ENCODE measurements at regions not wholly inside any gene's neighbourhood (a gene's known extent, or its start where the extent isn't known, plus 50 kb on each side); places are given as distances from the start of the nearest gene placed in this dataset.

GRCh38 chr11:29712616-29713015, 304.2 kb downstream of the KCNA4 start:
- Histone ChIP-seq H3K9me3 (ENCODE audit: control insufficient read depth, insufficient read depth, low read length) (no peaks in the 10 kb centered on the region), H3K36me3 (ENCODE audit: control insufficient read depth, insufficient read depth, low read length) (no peaks in the 10 kb centered on the region), H3K4me1 (ENCODE audit: control insufficient read depth, insufficient read depth, low read length) (no peaks in the 10 kb centered on the region)

GRCh38 chr11:29707924-29708323, 308.9 kb downstream of the KCNA4 start:
- H3K9ac ChIP-seq (ENCODE audit: low read depth, low read length): no peak overlapping the region
- H3K27ac ChIP-seq (ENCODE audit: low read depth, low read length): no peak overlapping the region
- no peaks in the 10 kb centered on the region for H3K9me3 ChIP-seq (ENCODE audit: control insufficient read depth, insufficient read depth, low read length)
- no peak overlapping the region for H3K4me3 ChIP-seq (ENCODE audit: low read depth, low read length)
- H3K4me1 ChIP-seq (ENCODE audit: control insufficient read depth, insufficient read depth, low read length): no peaks in the 10 kb centered on the region
- H3K27me3 ChIP-seq (ENCODE audit: control insufficient read depth, insufficient read depth, low read length): no peaks in the 10 kb centered on the region
- H3K36me3 ChIP-seq (ENCODE audit: control insufficient read depth, insufficient read depth, low read length): no peaks in the 10 kb centered on the region

More at GRCh38 chr11:29712616-29713015, 304.2 kb downstream of the KCNA4 start:
- H3K4me3 ChIP-seq (ENCODE audit: low read depth, low read length): no peak overlapping the region
- H3K27me3 ChIP-seq (ENCODE audit: control insufficient read depth, insufficient read depth, low read length): no peaks in the 10 kb centered on the region
- no peak overlapping the region for H3K27ac ChIP-seq (ENCODE audit: low read depth, low read length)
- H3K9ac ChIP-seq (ENCODE audit: low read depth, low read length): no peak overlapping the region

DNA sequence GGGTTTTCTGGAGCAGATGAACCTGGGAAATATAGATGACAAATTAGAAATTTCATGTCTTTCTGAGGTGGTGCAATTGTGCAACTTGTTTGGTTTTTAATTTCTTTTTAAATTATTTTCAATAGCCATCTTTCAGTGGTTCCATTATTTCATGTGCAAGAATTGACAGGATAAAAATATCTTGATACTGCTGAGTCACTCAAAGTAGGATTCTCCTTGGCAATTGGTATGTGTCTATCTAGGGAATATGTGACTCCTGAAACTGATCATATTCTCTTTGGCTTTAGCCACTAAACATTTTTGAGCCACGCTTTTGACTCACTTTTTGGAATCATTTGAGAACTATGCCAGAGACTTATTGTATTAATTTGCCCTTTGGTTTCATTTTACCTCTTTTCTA, 331.5 kb downstream of the KCNA4 start:
- Histone ChIP-seq H3K27me3 (ENCODE audit: control insufficient read depth, insufficient read depth, low read length) (no peaks in the 10 kb centered on the region), H3K4me3 (ENCODE audit: low read depth, low read length) (no peak overlapping the region), H3K9ac (ENCODE audit: low read depth, low read length) (no peak overlapping the region), H3K9me3 (ENCODE audit: control insufficient read depth, insufficient read depth, low read length) (no peaks in the 10 kb centered on the region), H3K4me1 (ENCODE audit: control insufficient read depth, insufficient read depth, low read length) (peaks cover 5% of the 10 kb centered on the region; the same call in 1 of the 2 replicates), H3K36me3 (ENCODE audit: control insufficient read depth, insufficient read depth, low read length) (no peaks in the 10 kb centered on the region), H3K27ac (ENCODE audit: low read depth, low read length) (no peak overlapping the region)

- Histone ChIP-seq H3K27ac (ENCODE audit: low read depth, low read length) (no peak overlapping the region), H3K36me3 (ENCODE audit: control insufficient read depth, insufficient read depth, low read length) (no peaks in the 10 kb centered on the region), H3K9me3 (ENCODE audit: control insufficient read depth, insufficient read depth, low read length) (no peaks in the 10 kb centered on the region), H3K9ac (ENCODE audit: low read depth, low read length) (no peak overlapping the region), H3K27me3 (ENCODE audit: control insufficient read depth, insufficient read depth, low read length) (no peaks in the 10 kb centered on the region), H3K4me3 (ENCODE audit: low read depth, low read length) (no peak overlapping the region), H3K4me1 (ENCODE audit: control insufficient read depth, insufficient read depth, low read length) (peaks cover 5% of the 10 kb centered on the region; the same call in 1 of the 2 replicates)
Measured at GRCh38 chr11:29682856-29683255, 334.0 kb downstream of the KCNA4 start.

DNA sequence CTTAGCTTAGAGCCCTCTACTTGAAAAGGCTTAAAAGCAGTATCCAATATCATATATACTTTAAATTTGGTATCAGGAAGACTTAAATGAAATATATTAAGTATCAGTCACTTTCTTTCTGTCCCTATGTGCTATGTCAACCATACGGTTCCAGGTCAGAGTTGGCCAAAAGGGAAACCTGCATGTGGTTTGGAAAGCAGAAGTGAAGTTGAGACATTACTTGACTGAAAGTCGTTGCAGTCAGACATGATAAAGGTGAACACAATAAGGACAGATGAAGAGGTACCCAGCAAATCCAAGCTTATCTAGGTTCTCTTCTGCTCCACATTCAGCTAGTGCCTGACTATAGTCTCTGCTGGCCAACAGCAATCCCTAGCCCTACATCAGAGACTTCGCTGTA, 336.8 kb downstream of the KCNA4 start:
- no peak overlapping the region for H3K9ac ChIP-seq (ENCODE audit: low read depth, low read length)
- H3K9me3 ChIP-seq (ENCODE audit: control insufficient read depth, insufficient read depth, low read length): no peaks in the 10 kb centered on the region
- H3K4me1 ChIP-seq (ENCODE audit: control insufficient read depth, insufficient read depth, low read length): peaks cover under 1% of the 10 kb centered on the region; the same call in 1 of the 2 replicates
- no peaks in the 10 kb centered on the region for H3K36me3 ChIP-seq (ENCODE audit: control insufficient read depth, insufficient read depth, low read length)
- no peak overlapping the region for H3K4me3 ChIP-seq (ENCODE audit: low read depth, low read length)
- H3K27ac ChIP-seq (ENCODE audit: low read depth, low read length): no peak overlapping the region
- H3K27me3 ChIP-seq (ENCODE audit: control insufficient read depth, insufficient read depth, low read length): no peaks in the 10 kb centered on the region

DNA sequence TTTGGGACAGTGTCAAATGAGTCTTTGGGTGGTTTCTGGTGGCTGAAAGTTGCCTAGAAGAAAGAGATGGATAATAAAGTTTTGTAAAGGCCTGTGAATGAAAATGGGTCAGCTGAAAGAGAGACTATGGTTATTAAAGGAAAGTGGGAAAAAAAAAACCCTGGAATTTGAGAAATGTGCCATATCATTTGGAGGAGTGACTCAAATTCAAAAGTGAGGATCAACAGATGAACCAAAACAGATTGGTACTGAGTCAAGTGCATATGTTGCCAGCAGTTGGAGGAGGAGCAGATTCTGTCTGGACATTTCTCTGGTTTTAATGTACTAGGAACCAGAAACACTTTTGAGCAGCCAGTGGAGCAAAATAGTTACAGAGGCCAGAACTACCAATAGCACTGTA, 339.8 kb downstream of the KCNA4 start:
- Histone ChIP-seq H3K9ac (ENCODE audit: low read depth, low read length) (no peak overlapping the region), H3K4me1 (ENCODE audit: control insufficient read depth, insufficient read depth, low read length) (no peaks in the 10 kb centered on the region), H3K27me3 (ENCODE audit: control insufficient read depth, insufficient read depth, low read length) (no peaks in the 10 kb centered on the region), H3K36me3 (ENCODE audit: control insufficient read depth, insufficient read depth, low read length) (no peaks in the 10 kb centered on the region), H3K27ac (ENCODE audit: low read depth, low read length) (no peak overlapping the region), H3K4me3 (ENCODE audit: low read depth, low read length) (no peak overlapping the region), H3K9me3 (ENCODE audit: control insufficient read depth, insufficient read depth, low read length) (no peaks in the 10 kb centered on the region)

DNA sequence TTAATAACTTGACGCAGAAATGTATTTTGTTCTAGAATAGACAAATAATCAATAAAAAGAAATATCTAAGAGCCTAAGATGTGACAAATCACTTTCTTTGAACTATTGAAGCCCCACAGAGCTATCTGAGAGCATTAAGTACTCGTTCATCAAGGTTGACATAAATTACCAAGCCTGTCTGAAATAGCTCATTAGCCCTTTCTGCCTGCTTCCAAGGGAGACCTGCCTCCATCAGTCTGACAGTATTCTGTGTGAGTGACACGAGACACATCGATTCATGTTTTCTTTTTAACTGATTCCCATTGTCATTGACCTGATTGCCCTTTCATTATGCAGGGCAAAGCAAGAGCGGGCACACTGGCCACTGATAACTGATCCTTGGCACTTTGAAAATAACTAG, 347.5 kb downstream of the KCNA4 start:
- Histone ChIP-seq H3K9ac (ENCODE audit: low read depth, low read length) (no peak overlapping the region), H3K4me3 (ENCODE audit: low read depth, low read length) (no peak overlapping the region), H3K27ac (ENCODE audit: low read depth, low read length) (no peak overlapping the region), H3K4me1 (ENCODE audit: control insufficient read depth, insufficient read depth, low read length) (no peaks in the 10 kb centered on the region), H3K27me3 (ENCODE audit: control insufficient read depth, insufficient read depth, low read length) (no peaks in the 10 kb centered on the region), H3K36me3 (ENCODE audit: control insufficient read depth, insufficient read depth, low read length) (no peaks in the 10 kb centered on the region), H3K9me3 (ENCODE audit: control insufficient read depth, insufficient read depth, low read length) (no peaks in the 10 kb centered on the region)

DNA sequence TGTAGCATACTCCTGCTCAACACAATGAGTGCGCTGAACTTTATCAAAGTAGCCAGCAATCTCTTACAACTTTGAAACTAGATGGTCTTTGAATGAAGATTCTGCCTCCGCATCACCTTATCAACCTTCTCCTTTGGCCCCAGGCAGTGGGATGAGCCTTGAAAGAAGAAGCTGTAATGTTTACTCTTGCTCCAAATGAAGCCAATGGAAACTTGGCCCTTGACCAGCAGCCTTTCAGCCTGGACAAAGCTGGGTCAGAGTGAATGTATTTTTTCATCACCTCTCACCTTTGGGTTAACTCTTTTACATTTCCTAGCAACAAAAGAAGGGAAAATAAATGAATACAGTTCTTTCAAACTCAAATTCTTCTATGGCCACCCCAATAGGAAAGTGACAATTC, 359.1 kb downstream of the KCNA4 start:
- Histone ChIP-seq H3K9me3 (ENCODE audit: control insufficient read depth, insufficient read depth, low read length) (no peaks in the 10 kb centered on the region; the same call in 1 of the 2 replicates), H3K27ac (ENCODE audit: low read depth, low read length) (no peak overlapping the region), H3K36me3 (ENCODE audit: control insufficient read depth, insufficient read depth, low read length) (no peaks in the 10 kb centered on the region), H3K4me1 (ENCODE audit: control insufficient read depth, insufficient read depth, low read length) (no peaks in the 10 kb centered on the region), H3K4me3 (ENCODE audit: low read depth, low read length) (no peak overlapping the region), H3K27me3 (ENCODE audit: control insufficient read depth, insufficient read depth, low read length) (no peaks in the 10 kb centered on the region), H3K9ac (ENCODE audit: low read depth, low read length) (no peak overlapping the region)

- Histone ChIP-seq H3K27ac (ENCODE audit: low read depth, low read length) (no peak overlapping the region), H3K9ac (ENCODE audit: low read depth, low read length) (no peak overlapping the region), H3K9me3 (ENCODE audit: control insufficient read depth, insufficient read depth, low read length) (no peaks in the 10 kb centered on the region; the same call in 1 of the 2 replicates), H3K4me1 (ENCODE audit: control insufficient read depth, insufficient read depth, low read length) (no peaks in the 10 kb centered on the region), H3K27me3 (ENCODE audit: control insufficient read depth, insufficient read depth, low read length) (no peaks in the 10 kb centered on the region), H3K36me3 (ENCODE audit: control insufficient read depth, insufficient read depth, low read length) (no peaks in the 10 kb centered on the region), H3K4me3 (ENCODE audit: low read depth, low read length) (no peak overlapping the region)
Measured at GRCh38 chr11:29656597-29656996, 360.2 kb downstream of the KCNA4 start.

GRCh38 chr11:29645373-29645772, 371.5 kb downstream of the KCNA4 start:
- H3K27ac ChIP-seq (ENCODE audit: low read depth, low read length): no peak overlapping the region
- H3K4me3 ChIP-seq (ENCODE audit: low read depth, low read length): no peak overlapping the region
- H3K36me3 ChIP-seq (ENCODE audit: control insufficient read depth, insufficient read depth, low read length): no peaks in the 10 kb centered on the region
- H3K9me3 ChIP-seq (ENCODE audit: control insufficient read depth, insufficient read depth, low read length): no peaks in the 10 kb centered on the region
- no peaks in the 10 kb centered on the region for H3K27me3 ChIP-seq (ENCODE audit: control insufficient read depth, insufficient read depth, low read length)
- no peaks in the 10 kb centered on the region for H3K4me1 ChIP-seq (ENCODE audit: control insufficient read depth, insufficient read depth, low read length)
- H3K9ac ChIP-seq (ENCODE audit: low read depth, low read length): no peak overlapping the region

GRCh38 chr11:29641201-29641600, 375.6 kb downstream of the KCNA4 start:
- H3K9ac ChIP-seq (ENCODE audit: low read depth, low read length): no peak overlapping the region
- no peak overlapping the region for H3K27ac ChIP-seq (ENCODE audit: low read depth, low read length)

DNA sequence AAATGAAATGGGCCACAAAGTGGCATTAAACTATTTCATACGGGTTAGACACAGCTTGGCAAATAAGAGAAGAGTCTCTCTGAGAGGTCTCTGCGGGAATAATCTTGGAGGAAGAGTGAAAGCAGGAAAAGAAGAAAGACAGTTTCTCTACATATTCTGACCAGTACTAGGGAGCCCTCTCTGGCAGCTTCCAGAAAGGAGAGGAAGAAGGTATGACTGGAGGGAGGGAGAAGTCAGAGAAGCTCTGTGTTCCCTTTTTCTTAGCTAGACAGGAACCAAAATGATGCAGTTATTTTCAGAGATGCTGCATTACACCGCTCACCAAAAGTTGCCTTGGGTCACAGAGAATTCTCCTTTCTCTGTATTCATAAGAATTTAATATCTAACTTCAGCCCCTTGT, 382.1 kb downstream of the KCNA4 start:
- no peaks in the 10 kb centered on the region for H3K27me3 ChIP-seq (ENCODE audit: control insufficient read depth, insufficient read depth, low read length)

More at GRCh38 chr11:29641201-29641600, 375.6 kb downstream of the KCNA4 start:
- Histone ChIP-seq H3K4me3 (ENCODE audit: low read depth, low read length) (no peak overlapping the region), H3K27me3 (ENCODE audit: control insufficient read depth, insufficient read depth, low read length) (no peaks in the 10 kb centered on the region), H3K4me1 (ENCODE audit: control insufficient read depth, insufficient read depth, low read length) (no peaks in the 10 kb centered on the region), H3K9me3 (ENCODE audit: control insufficient read depth, insufficient read depth, low read length) (no peaks in the 10 kb centered on the region), H3K36me3 (ENCODE audit: control insufficient read depth, insufficient read depth, low read length) (no peaks in the 10 kb centered on the region)

More for the DNA sequence above, 382.1 kb downstream of the KCNA4 start:
- H3K9me3 ChIP-seq (ENCODE audit: control insufficient read depth, insufficient read depth, low read length): no peaks in the 10 kb centered on the region
- no peak overlapping the region for H3K27ac ChIP-seq (ENCODE audit: low read depth, low read length)
- no peaks in the 10 kb centered on the region for H3K4me1 ChIP-seq (ENCODE audit: control insufficient read depth, insufficient read depth, low read length)
- H3K4me3 ChIP-seq (ENCODE audit: low read depth, low read length): no peak overlapping the region
- H3K36me3 ChIP-seq (ENCODE audit: control insufficient read depth, insufficient read depth, low read length): no peaks in the 10 kb centered on the region
- H3K9ac ChIP-seq (ENCODE audit: low read depth, low read length): no peak overlapping the region
